DOHH2 (cell line): ENCODE measurements at regions not wholly inside any gene's neighbourhood (a gene's known extent, or its start where the extent isn't known, plus 50 kb on each side); places are given as distances from the start of the nearest gene placed in this dataset.

ENCODE experiments used
- H3F3A ChIP-seq: fragments of 200-600 bp; sonication (generic), shearing (Covaris generic); 2 replicates; pipeline ENCODE4 v1.6.0; 2016; ENCODE audit warnings: antibody characterized with exemption, mild to moderate bottlenecking; ENCODE audit not compliant: control insufficient read depth, insufficient read depth
- H3K27ac ChIP-seq: fragments of 200-600 bp; sonication (generic); 2 replicates; pipeline ENCODE4 v1.5.1; 2014; ENCODE audit warnings: low read depth, mild to moderate bottlenecking, low read length, moderate library complexity
- H3K27me3 ChIP-seq: fragments of 200-600 bp; sonication (generic); 2 replicates; pipeline ENCODE4 v1.6.1; 2014; ENCODE audit warnings: mild to moderate bottlenecking, low read length, mixed read lengths; ENCODE audit not compliant: control insufficient read depth
- H3K36me3 ChIP-seq: fragments of 200-600 bp; sonication (generic); 2 replicates; pipeline ENCODE4 v1.6.1; 2014; ENCODE audit warnings: mild to moderate bottlenecking, low read length, moderate library complexity, mixed read lengths; ENCODE audit not compliant: control insufficient read depth
- H3K4me1 ChIP-seq: fragments of 200-600 bp; sonication (generic); 2 replicates; pipeline ENCODE4 v1.6.1; 2014; ENCODE audit warnings: mild to moderate bottlenecking, low read length, mixed read lengths; ENCODE audit not compliant: control insufficient read depth
- H3K4me2 ChIP-seq: fragments of 200-600 bp; sonication (generic); 2 replicates; pipeline ENCODE4 v1.6.0; 2014; ENCODE audit warnings: mild to moderate bottlenecking, low read length, moderate library complexity
- H3K4me3 ChIP-seq: fragments of 200-600 bp; sonication (generic); 2 replicates; pipeline ENCODE4 v1.5.1; 2014; ENCODE audit warnings: mild to moderate bottlenecking, low read length, mixed read lengths
- H3K79me2 ChIP-seq: fragments of 200-600 bp; sonication (generic); 2 replicates; pipeline ENCODE4 v1.6.1; 2014; ENCODE audit warnings: mild to moderate bottlenecking, low read length, mixed read lengths; ENCODE audit not compliant: control insufficient read depth
- H3K9me2 ChIP-seq: fragments of 200-600 bp; sonication (generic); replicated peaks from 2 replicates; pipeline ENCODE4 v1.6.1; 2014; ENCODE audit warnings: mild to moderate bottlenecking, low read length, mixed read lengths; ENCODE audit not compliant: control insufficient read depth
- H3K9me3 ChIP-seq: fragments of 200-600 bp; sonication (generic); 2 replicates; pipeline ENCODE4 v1.6.1; 2014; ENCODE audit warnings: antibody characterized with exemption, low read length, mixed read lengths; ENCODE audit not compliant: control insufficient read depth, insufficient read depth
- H4K20me1 ChIP-seq: fragments of 200-600 bp; sonication (generic); 2 replicates; pipeline ENCODE4 v1.6.0; 2014; ENCODE audit warnings: low read depth, mild to moderate bottlenecking, antibody characterized with exemption, low read length, moderate library complexity; ENCODE audit not compliant: control insufficient read depth, insufficient read depth
- EZH2phosphoT487 ChIP-seq: fragments of 200-600 bp; sonication (generic); IDR thresholded peaks from 2 replicates; pipeline ENCODE4 v1.6.1; 2017; ENCODE audit warnings: borderline replicate concordance, mild to moderate bottlenecking, antibody characterized with exemption, low read length, moderate library complexity, mixed read lengths
- TF ChIP-seq, protein P1 (sequence below): fragments of 200-600 bp; sonication (generic); IDR thresholded peaks from one replicate; pipeline ENCODE4 v1.5.1; 2014; ENCODE audit warnings: antibody characterized with exemption, mild to moderate bottlenecking, low read depth, low read length; ENCODE audit not compliant: poor library complexity, severe bottlenecking

DNA sequence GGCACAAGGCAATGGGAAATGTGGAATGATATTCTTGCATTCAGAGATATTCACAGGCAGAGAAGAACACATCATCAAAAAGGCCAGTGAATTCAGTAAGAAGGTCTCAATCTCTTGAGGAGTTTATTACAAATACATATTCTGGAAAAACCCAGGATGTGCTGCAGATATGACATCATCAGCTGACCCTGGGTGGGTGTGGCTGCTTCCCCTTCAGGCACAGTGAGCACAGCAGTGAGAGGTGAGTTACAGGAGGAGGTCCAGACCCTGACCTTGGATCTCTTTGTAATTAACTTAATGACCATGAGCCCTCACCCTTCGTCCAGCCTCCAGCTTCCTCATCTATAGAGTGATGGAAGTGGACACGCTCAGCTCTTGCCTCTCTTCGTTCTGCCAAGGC, 147.5 kb upstream of the SYNDIG1 start:
- no peak for TF ChIP-seq EZH2phosphoT487
- TF ChIP-seq, protein P1, sequence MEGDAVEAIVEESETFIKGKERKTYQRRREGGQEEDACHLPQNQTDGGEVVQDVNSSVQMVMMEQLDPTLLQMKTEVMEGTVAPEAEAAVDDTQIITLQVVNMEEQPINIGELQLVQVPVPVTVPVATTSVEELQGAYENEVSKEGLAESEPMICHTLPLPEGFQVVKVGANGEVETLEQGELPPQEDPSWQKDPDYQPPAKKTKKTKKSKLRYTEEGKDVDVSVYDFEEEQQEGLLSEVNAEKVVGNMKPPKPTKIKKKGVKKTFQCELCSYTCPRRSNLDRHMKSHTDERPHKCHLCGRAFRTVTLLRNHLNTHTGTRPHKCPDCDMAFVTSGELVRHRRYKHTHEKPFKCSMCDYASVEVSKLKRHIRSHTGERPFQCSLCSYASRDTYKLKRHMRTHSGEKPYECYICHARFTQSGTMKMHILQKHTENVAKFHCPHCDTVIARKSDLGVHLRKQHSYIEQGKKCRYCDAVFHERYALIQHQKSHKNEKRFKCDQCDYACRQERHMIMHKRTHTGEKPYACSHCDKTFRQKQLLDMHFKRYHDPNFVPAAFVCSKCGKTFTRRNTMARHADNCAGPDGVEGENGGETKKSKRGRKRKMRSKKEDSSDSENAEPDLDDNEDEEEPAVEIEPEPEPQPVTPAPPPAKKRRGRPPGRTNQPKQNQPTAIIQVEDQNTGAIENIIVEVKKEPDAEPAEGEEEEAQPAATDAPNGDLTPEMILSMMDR, result no peak
- no peak overlapping the region for H3K4me2 ChIP-seq
- no peaks in the 10 kb centered on the region for H3K4me1 ChIP-seq
- no peak overlapping the region for H3K27ac ChIP-seq
- H3F3A ChIP-seq, result no peaks in the 10 kb centered on the region
- no peaks in the 10 kb centered on the region for H3K79me2 ChIP-seq
- no peaks in the 10 kb centered on the region for H3K36me3 ChIP-seq
- no peaks in the 10 kb centered on the region for H3K27me3 ChIP-seq
- H3K9me3 ChIP-seq, result no peaks in the 10 kb centered on the region
- H4K20me1 ChIP-seq, result no peaks in the 10 kb centered on the region
- no peaks in the 10 kb centered on the region for H3K9me2 ChIP-seq
- H3K4me3 ChIP-seq, result no peak overlapping the region

DNA sequence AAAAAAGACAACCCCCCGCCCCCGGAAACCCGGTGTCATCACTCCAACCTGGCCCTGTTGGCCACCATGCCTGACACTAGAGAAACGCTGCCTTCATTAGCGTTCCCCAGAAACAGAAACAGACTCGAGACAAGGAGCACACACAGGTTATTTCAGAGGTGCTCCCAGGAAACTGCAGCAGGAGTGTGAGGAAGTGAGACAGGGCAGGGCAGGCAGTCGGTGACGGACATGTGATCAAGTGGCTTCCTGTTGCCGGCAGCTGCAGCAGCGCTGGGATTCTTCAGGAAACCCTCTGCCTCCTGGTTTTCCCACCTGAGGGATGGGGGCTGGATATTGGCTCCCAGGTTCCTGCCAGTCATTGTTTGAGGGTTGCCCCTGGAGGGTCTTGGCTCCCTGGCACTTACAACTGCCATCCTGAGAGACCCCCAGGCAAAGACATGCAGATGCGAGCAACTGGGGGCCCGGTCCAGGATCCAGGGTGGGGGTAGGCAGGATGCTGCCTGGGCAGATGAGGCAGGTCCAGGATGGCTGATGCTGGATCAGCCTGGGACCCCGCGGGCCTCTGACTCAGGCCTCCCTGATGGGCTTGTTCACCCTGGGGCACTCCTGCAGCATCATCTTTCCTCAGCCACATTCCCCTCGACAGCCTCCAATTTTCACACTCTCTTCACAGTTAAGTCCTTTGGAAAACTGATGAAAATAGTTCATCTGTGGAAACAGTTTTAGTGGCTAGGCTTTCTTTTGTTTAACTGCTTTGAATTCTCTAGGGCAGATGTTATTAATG, 150.7 kb upstream of the SYNDIG1 start:
- Histone ChIP-seq H3K79me2 (no peaks in the 10 kb centered on the region), H3K36me3 (no peaks in the 10 kb centered on the region), H3K9me3 (no peaks in the 10 kb centered on the region), H3K4me3 (no peak overlapping the region), H3K9me2 (no peaks in the 10 kb centered on the region), H4K20me1 (no peaks in the 10 kb centered on the region), H3F3A (no peaks in the 10 kb centered on the region), H3K4me2 (no peak overlapping the region), H3K27me3 (no peaks in the 10 kb centered on the region), H3K27ac (no peak overlapping the region), H3K4me1 (no peaks in the 10 kb centered on the region)
- no peak for TF ChIP-seq EZH2phosphoT487
- TF ChIP-seq, protein P1, result no peak

DNA sequence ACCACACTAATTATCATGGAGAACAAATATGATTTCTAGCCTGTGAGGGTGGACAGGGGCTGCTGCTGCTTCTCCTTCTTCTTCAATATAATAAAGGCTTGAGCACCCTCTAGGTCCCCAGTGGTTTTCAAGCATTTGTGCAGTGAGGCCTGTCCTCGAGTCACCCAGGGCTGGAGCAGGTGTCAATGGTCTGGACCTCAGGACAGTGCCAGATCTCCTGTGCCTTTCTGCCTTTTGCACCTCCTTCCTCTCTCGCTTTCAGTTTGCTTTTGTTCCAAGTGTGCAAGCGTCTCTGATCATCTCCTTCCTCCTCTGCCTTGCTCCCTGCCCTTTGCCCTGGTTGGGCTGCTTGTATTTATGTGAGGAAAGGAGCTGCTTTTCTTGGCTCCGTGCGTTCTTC, 152.2 kb upstream of the SYNDIG1 start:
- TF ChIP-seq, protein P1, result no peak
- no peak for TF ChIP-seq EZH2phosphoT487
- Histone ChIP-seq H3K27me3 (no peaks in the 10 kb centered on the region), H3K79me2 (no peaks in the 10 kb centered on the region), H3K9me3 (no peaks in the 10 kb centered on the region), H4K20me1 (no peaks in the 10 kb centered on the region), H3K4me2 (no peak overlapping the region), H3K4me1 (no peaks in the 10 kb centered on the region), H3K27ac (no peak overlapping the region), H3K9me2 (no peaks in the 10 kb centered on the region), H3K36me3 (no peaks in the 10 kb centered on the region), H3F3A (no peaks in the 10 kb centered on the region), H3K4me3 (no peak overlapping the region)
